ENCODE measurements at regions not wholly inside any gene's neighbourhood (a gene's known extent, or its start where the extent isn't known, plus 50 kb on each side); places are given as distances from the start of the nearest gene placed in this dataset.

DNA sequence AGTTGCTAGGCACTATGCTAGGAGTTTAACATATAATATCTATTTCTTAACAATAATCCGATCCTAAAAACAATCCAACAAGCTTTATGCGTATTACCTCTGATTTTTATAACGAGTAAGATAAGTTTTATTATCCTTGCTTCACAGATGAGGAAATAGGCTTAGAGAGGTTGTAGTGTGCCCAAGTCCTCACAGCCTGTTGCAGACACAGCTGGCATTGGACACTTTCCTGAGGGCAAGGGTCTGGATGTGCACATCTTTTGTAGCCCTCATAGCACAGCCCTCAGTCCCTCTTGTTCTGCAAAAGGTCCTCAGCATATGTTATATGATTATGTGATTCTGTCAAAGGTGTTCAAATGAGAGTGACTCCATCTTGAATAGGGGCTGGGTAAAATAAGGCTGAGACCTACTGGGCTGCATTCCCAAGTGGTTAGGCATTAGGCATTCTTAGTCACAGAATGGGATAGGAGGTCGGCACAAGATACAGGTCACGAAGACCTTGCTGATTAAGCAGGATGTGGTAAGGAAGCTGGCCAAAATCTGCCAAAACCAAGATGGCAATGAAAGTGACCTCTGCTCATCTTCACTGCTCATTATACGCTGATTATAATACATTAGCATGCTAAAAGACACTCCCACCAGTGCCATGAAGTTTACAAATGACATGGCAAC, 75.7 kb upstream of the F3 start:
- DNase-seq (ENCODE audit: low spot score) = no peak

DNA sequence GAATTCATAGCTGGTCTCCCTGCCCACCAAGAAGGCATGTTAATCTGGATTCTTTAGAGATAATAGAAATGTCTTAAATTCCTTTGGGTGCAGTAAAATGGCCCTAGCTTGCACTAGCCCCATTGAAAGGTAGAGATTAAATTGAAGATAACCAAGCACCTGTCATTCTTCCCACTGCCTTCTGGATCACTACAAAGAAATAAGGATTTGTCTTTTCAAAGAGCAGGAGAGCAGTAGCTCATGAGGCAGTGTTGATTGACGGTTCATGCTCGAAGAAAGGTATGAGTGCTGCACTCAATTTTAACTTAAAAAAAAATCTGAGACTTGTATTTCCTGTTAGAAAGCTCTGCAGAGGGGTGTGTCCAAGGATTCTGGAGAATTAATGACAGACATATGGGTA, 74.9 kb upstream of the F3 start:
- no peak for DNase-seq (ENCODE audit: low spot score)

DNA sequence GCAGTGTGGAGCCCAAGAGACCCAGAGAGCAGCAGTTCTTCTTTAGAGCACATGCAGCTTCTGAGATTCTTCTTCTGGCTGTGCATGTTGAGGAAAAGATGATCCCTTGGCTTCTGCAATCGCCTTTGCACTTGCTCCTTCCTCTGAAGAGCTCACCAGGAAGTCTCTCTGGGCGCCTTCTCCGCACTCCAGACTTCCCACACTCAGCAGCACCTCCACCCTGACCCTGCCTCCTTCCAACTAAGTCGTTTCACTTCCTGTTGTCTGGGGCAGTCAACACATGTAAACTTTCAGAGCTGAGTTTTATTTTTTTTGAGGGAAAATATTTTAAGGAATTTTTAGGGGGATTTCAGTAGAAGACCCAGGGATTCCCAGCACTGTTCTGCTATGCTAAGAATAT, 73.4 kb upstream of the F3 start:
- DNase-seq (ENCODE audit: low spot score) = no peak

DNA sequence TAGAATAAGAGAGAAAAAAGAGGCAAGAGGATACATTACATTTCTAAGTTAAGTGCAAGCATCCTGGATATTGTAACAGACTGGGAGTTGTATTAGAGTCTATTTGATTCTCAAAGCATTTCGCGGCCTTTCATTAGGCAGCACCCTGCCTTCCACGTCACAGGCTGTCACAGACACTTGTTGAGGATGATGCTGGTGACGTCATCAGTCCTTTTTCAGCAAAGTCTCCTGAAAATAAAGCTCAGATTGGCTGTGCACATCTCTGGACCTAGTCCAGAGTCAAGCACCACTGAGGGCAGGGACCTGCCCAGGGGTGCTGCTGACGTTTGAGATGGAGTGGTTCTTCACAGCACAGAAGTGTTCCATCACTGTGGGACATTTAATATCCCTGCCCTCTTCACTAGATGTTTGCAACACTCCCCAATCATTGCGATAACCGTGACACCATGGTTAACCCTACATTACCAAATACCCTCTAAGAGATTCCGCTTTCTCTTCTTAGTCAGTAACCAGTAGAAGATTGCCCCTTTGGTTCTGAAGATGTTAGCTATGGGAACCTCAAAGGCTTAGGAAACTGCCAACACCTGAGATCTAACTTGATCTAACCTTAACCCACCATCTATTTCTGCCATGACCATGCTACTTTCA, 72.7 kb upstream of the F3 start:
- DNase-seq (ENCODE audit: low spot score) = no peak

DNA sequence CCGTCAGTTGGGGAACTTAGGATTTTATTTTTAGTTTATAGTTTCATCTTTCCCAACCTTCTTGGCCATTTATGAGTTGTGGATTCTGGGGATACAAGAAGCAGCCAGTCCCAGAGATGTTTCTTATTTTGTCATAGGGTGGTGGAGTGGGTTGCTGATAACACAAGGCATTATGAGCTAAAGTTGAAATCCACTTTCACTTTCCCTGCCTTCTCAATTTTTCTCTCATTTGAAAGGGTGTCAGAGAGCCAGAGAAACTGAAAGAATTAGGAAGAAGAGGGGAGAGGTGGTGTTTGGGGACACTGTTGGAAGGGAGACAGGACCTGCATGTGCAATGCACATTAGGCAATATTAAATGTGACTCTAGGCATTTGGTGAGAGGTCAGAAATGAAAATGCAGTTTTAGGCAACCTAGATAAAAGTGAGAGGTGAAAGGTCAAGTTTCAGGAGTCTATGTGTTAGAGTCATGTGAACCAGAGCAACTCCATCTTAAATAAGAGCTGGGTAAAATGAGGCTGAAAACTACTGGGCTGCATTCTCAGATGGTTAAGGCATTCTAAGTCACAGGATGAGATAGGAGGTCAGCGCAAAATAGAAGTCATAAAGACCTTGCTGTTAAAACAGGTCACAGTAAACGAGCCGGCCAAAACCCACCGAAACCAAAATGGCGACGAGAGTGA, 71.1 kb upstream of the F3 start:
- no peak for DNase-seq (ENCODE audit: low spot score)

DNA sequence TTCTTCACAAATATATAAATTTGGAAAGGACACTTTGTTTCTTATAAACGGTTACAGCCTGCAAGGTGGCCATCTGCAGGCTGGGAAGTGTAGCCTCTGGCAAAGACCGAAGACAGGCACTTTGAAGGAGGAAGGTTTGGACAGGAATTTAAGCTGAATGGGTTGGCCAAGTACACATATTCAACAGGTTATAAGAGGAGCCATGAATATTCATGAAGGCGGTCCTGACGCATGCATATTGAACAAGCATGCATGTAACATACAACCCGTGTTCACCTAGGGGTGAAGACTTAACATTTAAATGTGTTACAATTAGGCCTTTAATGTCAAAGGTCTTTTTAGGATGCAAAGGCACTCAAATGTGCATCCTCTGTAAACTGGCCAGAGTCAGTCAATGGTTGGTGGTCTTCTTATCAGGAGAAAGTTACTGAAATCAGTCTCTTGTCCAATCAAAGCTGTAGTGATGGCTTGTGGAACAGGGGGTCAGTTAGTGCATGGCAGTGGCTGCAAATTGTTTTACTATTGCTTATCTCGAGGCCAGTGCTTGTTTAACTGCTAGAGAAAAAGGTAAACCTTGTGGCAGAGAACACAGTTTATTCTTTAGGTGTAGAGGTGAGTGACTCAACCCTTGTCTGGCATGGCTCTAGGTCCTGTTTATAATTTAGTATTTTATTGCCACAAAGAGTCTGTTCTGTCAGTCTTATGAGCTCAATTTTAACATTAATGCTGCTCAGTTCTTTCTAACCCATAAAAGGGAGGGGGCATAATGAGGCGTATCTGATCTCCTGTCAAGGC, 70.3 kb upstream of the F3 start:
- no peak for DNase-seq (ENCODE audit: low spot score)

DNA sequence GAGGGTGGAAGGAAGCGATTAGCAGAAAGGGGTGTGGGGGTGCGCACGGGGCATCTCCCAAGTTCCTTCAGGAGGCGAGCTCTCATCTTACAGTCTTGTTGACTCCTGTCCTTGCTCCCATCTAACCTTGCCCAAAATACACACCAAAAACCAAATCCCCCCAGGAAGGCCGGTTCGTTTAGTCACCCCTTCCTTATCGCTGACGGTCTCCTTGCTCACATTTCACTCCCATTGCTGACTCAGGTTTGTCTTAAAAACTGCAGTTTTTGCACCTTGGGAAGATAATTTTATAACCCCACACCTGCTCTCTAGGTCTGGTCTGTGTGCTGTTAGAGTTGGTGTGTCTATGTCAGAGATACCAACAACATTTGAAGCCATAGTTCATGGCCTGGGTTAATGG, 68.1 kb upstream of the F3 start:
- no peak for DNase-seq (ENCODE audit: low spot score)

DNA sequence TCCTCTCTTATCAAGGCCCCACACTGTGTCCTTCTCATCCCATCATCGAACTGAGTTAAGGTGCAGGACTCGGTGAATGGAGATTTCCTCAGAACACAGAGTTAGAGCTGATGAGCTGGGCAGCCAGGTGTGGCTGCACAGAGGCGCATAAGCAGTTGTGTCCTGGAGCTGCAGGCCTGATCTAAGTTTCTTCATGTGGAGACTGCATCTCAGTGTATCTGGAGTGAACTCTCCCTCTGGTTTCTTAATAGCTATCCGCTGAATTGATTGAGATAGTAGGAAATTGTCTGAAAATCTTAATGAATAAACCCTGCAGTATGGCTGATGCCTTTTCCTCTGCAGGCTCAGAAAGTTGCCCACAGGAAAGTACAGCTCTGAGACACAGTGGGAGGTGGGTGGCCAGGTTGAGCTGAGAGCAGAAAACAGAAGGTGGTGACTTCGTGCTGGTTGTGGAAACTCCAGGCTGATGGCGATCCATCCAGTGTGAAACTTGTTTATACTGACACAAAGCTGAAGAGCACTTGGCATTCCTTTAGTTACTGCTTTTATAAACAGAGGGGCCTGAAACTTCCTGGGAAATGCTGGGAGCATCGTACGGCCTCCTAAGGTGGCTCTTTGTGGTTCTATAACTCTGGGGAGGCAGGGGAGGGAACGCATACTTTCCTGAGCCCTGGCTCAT, 67.4 kb upstream of the F3 start:
- no peak for DNase-seq (ENCODE audit: low spot score)

DNA sequence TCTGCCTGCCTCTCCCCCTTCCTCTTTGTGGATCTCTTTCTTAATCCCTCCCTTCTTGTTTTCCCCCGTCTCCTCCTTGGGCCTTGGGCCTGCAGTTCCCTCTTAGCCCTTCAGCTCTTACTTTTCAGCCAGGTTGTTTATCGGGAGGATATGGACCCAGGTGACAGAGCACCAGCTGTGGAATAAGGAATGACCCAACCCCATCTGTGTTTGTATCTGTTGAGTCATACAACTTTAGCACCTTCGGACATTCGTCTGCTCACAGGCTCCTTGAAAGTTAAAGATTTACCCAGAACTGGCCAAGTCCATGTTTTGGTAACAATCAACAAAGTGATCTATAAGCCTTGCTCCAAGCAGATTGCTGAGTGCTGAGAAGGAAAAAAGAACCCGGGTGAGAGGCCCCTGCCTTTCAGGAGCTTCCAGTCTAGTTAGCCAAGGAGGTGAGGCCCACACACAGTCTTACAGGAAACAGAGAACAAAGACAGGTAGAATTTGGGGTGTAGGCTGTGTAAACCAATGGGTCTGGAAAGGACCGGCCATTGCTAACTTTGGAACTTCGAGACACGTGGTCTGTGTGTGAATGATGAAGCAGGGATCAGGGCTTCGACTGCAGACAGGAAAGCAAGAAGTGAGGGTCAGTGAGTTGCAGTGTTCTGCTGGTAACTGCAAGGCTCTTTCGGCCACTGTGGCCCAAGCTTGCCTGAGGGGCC, 66.7 kb upstream of the F3 start:
- DNase-seq (ENCODE audit: low spot score) = no peak

DNA sequence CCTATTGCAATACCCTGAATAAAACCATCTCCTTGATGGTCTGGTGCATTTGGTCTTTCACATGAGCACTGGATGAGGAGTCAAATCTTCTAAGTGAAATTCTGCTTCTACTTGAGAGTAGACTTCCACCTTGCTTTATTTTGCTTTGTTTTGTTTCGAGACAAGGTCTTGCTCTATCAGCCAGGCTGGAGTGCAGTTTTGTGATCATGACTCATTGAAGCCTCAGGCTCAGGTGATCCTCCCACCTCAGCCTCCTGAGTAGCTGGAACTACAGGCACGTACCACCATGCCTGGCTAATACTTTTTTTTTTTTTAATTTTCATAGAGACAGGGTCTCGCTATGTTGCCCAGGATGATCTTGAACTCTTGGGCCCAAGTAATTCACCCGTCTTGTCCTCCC, 65.8 kb upstream of the F3 start:
- no peak for DNase-seq (ENCODE audit: low spot score)

DNA sequence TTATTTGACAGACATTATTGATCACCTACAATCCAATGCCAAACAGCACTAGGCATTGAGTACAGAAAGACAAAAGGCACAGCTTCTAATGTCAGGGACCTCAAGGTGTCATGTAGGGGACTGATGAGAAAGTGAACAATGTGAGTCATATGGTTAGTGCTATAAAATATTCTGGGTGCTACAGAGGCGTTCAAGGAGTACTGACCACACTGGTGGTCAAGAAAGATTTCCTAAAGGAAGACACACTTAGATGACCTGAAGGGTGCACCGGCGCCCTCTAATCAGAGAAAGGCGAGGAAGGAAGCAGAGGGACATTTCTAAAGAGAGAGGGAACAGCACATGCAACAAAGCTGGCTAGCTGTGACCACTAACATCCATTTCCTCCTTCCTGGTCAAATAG, 64.9 kb upstream of the F3 start:
- DNase-seq (ENCODE audit: low spot score) = no peak

DNA sequence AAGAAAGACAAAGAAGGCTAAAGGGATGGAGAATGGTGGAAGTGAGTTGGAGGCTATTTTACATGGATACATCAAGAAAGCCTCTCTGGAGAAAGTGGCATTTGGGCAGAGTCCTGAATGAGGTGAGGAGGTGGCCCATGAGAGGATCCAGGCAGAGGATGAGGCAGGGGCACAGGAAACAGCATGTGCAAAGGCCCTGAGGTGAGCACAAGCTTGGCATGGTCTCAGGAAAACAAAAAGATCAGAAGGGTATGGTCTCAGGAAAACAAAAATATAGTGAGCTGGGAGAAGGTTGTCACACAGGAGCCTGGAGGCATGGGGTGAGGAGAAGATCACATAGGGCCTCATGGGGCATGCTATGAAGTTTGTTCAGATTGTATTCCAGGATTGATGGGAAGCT, 62.1 kb upstream of the F3 start:
- DNase-seq (ENCODE audit: low spot score) = no peak

DNA sequence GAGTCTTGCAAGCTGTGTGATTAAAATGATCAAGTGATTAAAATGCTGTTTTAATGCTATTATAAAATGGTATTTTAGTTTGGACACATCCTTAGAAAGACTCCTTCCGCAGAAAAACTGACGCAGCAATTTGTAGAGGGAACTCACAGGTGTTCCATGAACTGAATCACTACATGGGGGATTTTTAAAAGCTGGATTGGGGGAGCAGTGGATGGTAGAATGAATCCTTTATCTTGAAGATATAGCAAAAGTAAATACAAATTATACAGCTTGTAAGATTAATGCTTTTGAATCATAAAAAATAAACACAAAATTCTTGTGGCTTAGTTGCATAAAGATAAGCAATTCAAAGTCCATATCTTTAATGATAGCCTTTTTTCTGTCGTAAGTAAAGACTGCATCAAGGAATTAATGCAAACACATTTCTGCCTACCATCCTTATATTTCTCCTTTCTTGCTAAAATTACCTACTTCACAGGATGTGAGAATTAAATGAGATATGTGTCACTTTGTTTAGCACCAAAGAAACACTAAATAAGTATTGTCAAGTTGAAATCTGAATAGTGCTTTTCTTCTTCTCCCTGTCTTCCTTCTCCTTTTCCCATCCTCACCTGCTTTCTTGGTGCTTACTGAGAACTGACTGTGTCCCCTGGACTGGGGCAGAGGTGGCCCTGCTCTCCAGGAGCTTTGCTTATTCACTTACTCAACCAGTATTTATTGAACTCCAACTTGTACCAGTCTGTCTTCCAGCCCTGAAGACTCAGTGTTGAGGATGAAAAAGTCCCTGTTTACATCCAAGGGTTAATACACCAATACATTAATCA, 61.5 kb upstream of the F3 start:
- no peak for DNase-seq (ENCODE audit: low spot score)

DNA sequence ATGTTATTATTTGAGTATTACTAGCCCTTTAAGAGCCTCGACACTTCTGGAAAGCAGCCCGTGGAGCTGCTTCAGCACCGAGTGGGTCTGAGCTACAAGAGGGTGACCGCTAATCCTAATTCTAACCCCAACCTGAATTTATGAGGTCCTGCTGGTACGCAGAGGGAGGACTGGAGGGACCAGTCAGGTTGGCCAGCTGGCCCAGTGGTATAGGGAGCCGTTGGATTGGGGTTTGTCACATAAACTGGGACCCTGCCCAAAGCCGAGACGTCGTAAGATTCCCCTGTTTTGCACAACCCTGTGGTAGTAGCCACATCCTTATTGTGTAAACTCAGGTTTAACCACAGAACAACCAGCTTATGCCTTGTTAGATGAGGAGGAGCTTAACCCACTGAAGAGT, 60.8 kb upstream of the F3 start:
- DNase-seq (ENCODE audit: low spot score) = no peak

DNA sequence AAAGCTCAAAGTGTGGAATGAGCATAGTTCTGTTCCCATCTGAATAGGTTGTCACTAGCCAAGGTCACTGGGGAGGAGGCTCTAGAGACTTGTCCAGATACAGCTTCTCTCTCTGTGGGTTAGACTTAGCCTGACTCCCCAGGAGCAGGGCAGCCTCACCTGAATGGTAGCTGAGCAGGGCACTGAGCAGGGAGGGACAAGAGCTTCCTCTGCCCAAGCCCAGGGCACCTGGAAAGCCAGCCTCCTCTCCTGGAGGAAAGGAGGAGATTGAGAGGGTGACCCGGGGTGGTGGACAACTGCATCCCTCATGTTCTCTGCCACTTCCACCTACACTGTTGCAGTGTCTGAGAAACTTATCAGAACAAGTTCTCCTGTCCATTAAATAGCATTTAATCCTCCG, 59.0 kb upstream of the F3 start:
- DNase-seq (ENCODE audit: low spot score) = no peak

DNA sequence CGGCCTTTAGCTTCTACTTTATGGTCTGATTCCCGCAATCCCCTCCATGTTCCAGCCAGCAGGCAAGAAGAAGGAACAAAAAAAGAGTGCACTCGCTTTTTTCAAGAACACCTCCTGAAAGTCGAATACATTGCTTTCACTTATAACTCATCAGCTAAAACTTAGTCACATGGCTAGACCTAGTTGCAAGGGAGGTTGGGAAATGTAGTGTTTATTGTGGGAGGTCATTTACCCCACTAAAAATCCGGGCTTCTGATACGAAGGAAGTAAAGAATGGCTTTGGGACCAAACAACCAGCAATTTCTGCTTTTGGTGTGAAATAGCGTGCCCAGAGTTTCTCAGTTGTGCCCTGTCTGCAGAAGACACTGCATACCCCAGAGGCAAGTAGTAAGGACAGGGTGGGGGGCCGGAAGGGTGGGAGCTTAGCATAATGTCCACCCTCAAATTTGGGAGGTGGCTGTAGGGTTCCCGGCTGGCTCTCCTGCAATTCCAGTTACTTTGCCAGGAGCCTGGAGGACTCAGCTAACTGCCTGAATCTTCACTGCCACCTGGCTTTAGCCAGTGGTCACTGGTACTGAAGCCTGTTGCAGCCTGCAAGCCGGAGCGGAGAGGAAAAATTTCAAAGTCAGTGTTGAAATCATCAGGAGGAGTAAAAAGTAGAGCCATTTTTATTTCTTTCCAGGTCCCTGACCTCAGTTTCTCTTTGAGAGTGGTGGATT, 57.7 kb upstream of the F3 start:
- DNase-seq (ENCODE audit: low spot score) = no peak

DNA sequence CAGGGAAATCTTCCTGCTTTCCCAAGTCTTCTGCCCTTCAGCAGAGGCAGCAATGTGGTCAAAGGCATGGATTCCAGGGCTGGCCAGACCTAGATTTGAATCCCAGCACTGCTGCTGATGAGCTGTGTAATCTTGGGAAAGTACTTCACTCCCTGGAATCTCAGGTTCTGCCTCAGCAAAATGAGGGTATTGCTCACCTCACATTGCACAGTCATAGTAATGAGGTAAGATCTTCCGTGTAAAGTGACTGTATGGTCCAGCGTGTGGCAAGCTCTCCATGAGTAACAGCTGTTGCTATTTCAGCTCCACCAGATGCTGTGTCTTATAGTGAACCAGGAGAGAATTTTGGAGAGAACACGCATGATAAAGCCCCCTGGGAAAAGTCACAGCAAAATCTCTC, 56.1 kb upstream of the F3 start:
- DNase-seq (ENCODE audit: low spot score) = no peak

DNA sequence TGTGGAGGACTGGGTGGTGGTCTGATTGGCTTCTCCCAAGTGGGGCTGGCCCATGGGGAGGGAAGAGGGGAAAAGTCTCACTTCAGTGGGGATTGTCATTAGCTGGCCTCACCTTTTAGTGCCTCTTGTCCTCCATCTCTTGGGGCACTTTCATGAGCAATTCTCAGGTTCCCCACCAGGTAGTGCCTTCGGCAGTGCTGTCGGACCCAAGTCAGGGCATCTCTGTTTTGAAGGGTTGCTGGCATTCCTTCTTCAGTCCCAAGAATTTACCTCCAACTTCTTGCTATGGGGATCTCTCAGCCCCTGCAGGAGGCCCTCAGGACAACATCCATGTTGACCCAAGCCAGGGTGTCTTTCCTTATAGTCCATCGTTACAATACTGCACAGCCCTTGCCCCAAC, 54.7 kb upstream of the F3 start:
- DNase-seq (ENCODE audit: low spot score) = no peak

DNA sequence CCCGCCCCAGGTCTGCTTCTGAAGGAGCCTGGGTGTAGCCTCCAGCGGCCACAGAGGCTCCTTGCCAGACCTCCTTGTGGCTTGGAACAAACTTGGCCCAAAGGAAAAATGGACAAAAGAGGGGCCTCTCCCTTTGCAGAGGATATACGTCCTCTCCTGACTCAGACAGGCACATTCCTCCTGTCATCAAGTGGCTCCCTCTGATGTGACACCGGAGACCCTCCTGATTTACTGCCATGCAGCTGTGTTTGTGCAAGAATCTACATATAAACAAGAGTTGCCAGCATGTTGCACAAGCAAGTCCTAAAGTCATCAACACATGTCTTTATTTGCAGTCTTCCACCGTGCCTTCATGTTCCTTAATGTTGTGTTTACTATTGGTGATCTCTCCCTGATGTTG, 54.1 kb upstream of the F3 start:
- no peak for DNase-seq (ENCODE audit: low spot score)

DNA sequence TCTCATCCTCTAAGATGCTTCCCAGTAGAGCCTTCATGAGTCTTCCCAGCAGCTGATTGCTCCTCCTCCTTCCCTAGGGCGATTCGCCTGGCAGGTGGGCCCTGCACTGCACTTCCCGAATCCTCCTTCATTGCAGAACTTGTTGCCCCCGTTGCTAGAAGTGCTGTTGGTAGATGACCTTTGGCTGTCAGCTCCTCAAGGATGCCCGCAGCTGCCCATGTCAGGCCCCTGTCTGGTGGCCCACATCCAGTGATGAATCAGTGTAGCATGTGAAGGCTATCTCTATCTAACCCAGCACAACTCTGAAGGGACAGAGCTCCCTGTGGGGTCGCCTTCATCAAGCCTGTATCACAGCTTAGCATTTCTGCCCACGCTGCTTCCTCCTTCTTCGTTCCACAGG, 52.1 kb upstream of the F3 start:
- DNase-seq (ENCODE audit: low spot score) = no peak

All from SW480 (cell line).